Activated CD4-positive, alpha-beta T cell treated with anti-CD3 and anti-CD28 coated beads, Interleukin-2, amount 50 U/mL, for 4 hours (primary cell): ENCODE measurements at regions not wholly inside any gene's neighbourhood (a gene's known extent, or its start where the extent isn't known, plus 50 kb on each side); places are given as distances from the start of the nearest gene placed in this dataset.
"Not testable (repeated sequence)": the region's sequence is repeated elsewhere in the genome, so short reads cannot be mapped to it uniquely, and the experiment has no call there.

ENCODE experiments used
- DNase-seq, 2 experiments: peaks; one replicate each; pipeline ENCODE4 v3.0.0-alpha.2; 2020

- no peak for DNase-seq
Measured at GRCh38 chr6:40146902-40147301, 212.6 kb upstream of the MOCS1 start.

GRCh38 chr6:40139447-40139846 is 205.2 kb upstream of the MOCS1 start:
- no peak for DNase-seq

- DNase-seq, result no peak
Measured at GRCh38 chr6:40138273-40138720, 204.0 kb upstream of the MOCS1 start.

- DNase-seq, result no peak
Measured at GRCh38 chr6:40135491-40136072, 201.3 kb upstream of the MOCS1 start.

GRCh38 chr6:40133981-40134380 is 199.7 kb upstream of the MOCS1 start:
- DNase-seq, result not testable (repeated sequence)

GRCh38 chr6:40131675-40132074 is 197.4 kb upstream of the MOCS1 start:
- DNase-seq, result no peak

- no peak for DNase-seq
Measured at GRCh38 chr6:40128127-40128526, 193.9 kb upstream of the MOCS1 start.

GRCh38 chr6:40125680-40126394 is 191.6 kb upstream of the MOCS1 start:
- DNase-seq, result no peak

- DNase-seq, result no peak
Measured at GRCh38 chr6:40124924-40125323, 190.7 kb upstream of the MOCS1 start.

GRCh38 chr6:40116832-40117231 is 182.6 kb upstream of the MOCS1 start:
- no peak for DNase-seq

- DNase-seq, result no peak
Measured at GRCh38 chr6:40112350-40112749, 178.1 kb upstream of the MOCS1 start.

GRCh38 chr6:40108736-40109135 is 174.5 kb upstream of the MOCS1 start:
- no peak for DNase-seq

- no peak for DNase-seq
Measured at GRCh38 chr6:40106840-40107239, 172.6 kb upstream of the MOCS1 start.

GRCh38 chr6:40098774-40099173 is 164.5 kb upstream of the MOCS1 start:
- no peak for DNase-seq

GRCh38 chr6:40097590-40097989 is 163.3 kb upstream of the MOCS1 start:
- DNase-seq, result no peak

- DNase-seq, result no peak
Measured at GRCh38 chr6:40083141-40083920, 149.1 kb upstream of the MOCS1 start.

GRCh38 chr6:40082278-40083043 is 148.2 kb upstream of the MOCS1 start:
- DNase-seq, result no peak

GRCh38 chr6:40077736-40078135 is 143.5 kb upstream of the MOCS1 start:
- no peak for DNase-seq

- no peak for DNase-seq
Measured at GRCh38 chr6:40077315-40077714, 143.1 kb upstream of the MOCS1 start.

- no peak for DNase-seq
Measured at GRCh38 chr6:40075056-40075590, 140.9 kb upstream of the MOCS1 start.

- DNase-seq, result no peak
Measured at GRCh38 chr6:40074306-40075055, 140.2 kb upstream of the MOCS1 start.

GRCh38 chr6:40066372-40066771 is 132.1 kb upstream of the MOCS1 start:
- DNase-seq, result no peak
